NCI-H1436 (cell line): ENCODE measurements at regions not wholly inside any gene's neighbourhood (a gene's known extent, or its start where the extent isn't known, plus 50 kb on each side); places are given as distances from the start of the nearest gene placed in this dataset.

ENCODE experiments used
- DNase-seq: peaks from one replicate; lab custom pipeline; 2025; lab: John Stamatoyannopoulos, UW

- DNase-seq, result no peak
Observed at GRCh38 chr3:72232331-72232730, 447.4 kb upstream of the PROK2 start.

GRCh38 chr3:72231439-72232196, 446.7 kb upstream of the PROK2 start:
- no peak for DNase-seq

- DNase-seq, result no peak
Observed at GRCh38 chr3:72230774-72231379, 445.9 kb upstream of the PROK2 start.

GRCh38 chr3:72229952-72230351, 445.0 kb upstream of the PROK2 start:
- no peak for DNase-seq

GRCh38 chr3:72227486-72228070, 442.6 kb upstream of the PROK2 start:
- no peak for DNase-seq

- no peak for DNase-seq
Observed at GRCh38 chr3:72224804-72225509, 440.0 kb upstream of the PROK2 start.

GRCh38 chr3:72223628-72224027, 438.7 kb upstream of the PROK2 start:
- no peak for DNase-seq

- no peak for DNase-seq
Observed at GRCh38 chr3:72223116-72223515, 438.2 kb upstream of the PROK2 start.

GRCh38 chr3:72222410-72222809, 437.5 kb upstream of the PROK2 start:
- no peak for DNase-seq

- no peak for DNase-seq
Observed at GRCh38 chr3:72220946-72221345, 436.0 kb upstream of the PROK2 start.

GRCh38 chr3:72219752-72220151, 434.8 kb upstream of the PROK2 start:
- DNase-seq, result no peak

- DNase-seq, result no peak
Observed at GRCh38 chr3:72217570-72217969, 432.6 kb upstream of the PROK2 start.

- DNase-seq, result no peak
Observed at GRCh38 chr3:72214066-72214951, 429.4 kb upstream of the PROK2 start.

- DNase-seq, result no peak
Observed at GRCh38 chr3:72213296-72214065, 428.5 kb upstream of the PROK2 start.

GRCh38 chr3:72212396-72212795, 427.4 kb upstream of the PROK2 start:
- DNase-seq, result no peak

- no peak for DNase-seq
Observed at GRCh38 chr3:72210261-72210660, 425.3 kb upstream of the PROK2 start.

GRCh38 chr3:72205297-72205826, 420.4 kb upstream of the PROK2 start:
- no peak for DNase-seq

- no peak for DNase-seq
Observed at GRCh38 chr3:72204452-72204851, 419.5 kb upstream of the PROK2 start.

- DNase-seq, result no peak
Observed at GRCh38 chr3:72203613-72204349, 418.8 kb upstream of the PROK2 start.

- no peak for DNase-seq
Observed at GRCh38 chr3:72203105-72203504, 418.2 kb upstream of the PROK2 start.
